ENCODE measurements at regions not wholly inside any gene's neighbourhood (a gene's known extent, or its start where the extent isn't known, plus 50 kb on each side); places are given as distances from the start of the nearest gene placed in this dataset.

- TF ChIP-seq, protein P1, sequence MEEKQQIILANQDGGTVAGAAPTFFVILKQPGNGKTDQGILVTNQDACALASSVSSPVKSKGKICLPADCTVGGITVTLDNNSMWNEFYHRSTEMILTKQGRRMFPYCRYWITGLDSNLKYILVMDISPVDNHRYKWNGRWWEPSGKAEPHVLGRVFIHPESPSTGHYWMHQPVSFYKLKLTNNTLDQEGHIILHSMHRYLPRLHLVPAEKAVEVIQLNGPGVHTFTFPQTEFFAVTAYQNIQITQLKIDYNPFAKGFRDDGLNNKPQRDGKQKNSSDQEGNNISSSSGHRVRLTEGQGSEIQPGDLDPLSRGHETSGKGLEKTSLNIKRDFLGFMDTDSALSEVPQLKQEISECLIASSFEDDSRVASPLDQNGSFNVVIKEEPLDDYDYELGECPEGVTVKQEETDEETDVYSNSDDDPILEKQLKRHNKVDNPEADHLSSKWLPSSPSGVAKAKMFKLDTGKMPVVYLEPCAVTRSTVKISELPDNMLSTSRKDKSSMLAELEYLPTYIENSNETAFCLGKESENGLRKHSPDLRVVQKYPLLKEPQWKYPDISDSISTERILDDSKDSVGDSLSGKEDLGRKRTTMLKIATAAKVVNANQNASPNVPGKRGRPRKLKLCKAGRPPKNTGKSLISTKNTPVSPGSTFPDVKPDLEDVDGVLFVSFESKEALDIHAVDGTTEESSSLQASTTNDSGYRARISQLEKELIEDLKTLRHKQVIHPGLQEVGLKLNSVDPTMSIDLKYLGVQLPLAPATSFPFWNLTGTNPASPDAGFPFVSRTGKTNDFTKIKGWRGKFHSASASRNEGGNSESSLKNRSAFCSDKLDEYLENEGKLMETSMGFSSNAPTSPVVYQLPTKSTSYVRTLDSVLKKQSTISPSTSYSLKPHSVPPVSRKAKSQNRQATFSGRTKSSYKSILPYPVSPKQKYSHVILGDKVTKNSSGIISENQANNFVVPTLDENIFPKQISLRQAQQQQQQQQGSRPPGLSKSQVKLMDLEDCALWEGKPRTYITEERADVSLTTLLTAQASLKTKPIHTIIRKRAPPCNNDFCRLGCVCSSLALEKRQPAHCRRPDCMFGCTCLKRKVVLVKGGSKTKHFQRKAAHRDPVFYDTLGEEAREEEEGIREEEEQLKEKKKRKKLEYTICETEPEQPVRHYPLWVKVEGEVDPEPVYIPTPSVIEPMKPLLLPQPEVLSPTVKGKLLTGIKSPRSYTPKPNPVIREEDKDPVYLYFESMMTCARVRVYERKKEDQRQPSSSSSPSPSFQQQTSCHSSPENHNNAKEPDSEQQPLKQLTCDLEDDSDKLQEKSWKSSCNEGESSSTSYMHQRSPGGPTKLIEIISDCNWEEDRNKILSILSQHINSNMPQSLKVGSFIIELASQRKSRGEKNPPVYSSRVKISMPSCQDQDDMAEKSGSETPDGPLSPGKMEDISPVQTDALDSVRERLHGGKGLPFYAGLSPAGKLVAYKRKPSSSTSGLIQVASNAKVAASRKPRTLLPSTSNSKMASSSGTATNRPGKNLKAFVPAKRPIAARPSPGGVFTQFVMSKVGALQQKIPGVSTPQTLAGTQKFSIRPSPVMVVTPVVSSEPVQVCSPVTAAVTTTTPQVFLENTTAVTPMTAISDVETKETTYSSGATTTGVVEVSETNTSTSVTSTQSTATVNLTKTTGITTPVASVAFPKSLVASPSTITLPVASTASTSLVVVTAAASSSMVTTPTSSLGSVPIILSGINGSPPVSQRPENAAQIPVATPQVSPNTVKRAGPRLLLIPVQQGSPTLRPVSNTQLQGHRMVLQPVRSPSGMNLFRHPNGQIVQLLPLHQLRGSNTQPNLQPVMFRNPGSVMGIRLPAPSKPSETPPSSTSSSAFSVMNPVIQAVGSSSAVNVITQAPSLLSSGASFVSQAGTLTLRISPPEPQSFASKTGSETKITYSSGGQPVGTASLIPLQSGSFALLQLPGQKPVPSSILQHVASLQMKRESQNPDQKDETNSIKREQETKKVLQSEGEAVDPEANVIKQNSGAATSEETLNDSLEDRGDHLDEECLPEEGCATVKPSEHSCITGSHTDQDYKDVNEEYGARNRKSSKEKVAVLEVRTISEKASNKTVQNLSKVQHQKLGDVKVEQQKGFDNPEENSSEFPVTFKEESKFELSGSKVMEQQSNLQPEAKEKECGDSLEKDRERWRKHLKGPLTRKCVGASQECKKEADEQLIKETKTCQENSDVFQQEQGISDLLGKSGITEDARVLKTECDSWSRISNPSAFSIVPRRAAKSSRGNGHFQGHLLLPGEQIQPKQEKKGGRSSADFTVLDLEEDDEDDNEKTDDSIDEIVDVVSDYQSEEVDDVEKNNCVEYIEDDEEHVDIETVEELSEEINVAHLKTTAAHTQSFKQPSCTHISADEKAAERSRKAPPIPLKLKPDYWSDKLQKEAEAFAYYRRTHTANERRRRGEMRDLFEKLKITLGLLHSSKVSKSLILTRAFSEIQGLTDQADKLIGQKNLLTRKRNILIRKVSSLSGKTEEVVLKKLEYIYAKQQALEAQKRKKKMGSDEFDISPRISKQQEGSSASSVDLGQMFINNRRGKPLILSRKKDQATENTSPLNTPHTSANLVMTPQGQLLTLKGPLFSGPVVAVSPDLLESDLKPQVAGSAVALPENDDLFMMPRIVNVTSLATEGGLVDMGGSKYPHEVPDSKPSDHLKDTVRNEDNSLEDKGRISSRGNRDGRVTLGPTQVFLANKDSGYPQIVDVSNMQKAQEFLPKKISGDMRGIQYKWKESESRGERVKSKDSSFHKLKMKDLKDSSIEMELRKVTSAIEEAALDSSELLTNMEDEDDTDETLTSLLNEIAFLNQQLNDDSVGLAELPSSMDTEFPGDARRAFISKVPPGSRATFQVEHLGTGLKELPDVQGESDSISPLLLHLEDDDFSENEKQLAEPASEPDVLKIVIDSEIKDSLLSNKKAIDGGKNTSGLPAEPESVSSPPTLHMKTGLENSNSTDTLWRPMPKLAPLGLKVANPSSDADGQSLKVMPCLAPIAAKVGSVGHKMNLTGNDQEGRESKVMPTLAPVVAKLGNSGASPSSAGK (IDR thresholded peaks at IDR 0.05): no peak
- TF ChIP-seq RFX1 (IDR thresholded peaks at IDR 0.05) (no peak), ZNF551 (CRISPR knock-in tag; IDR thresholded peaks at IDR 0.05) (no peak)
These were observed 279.3 kb upstream of the TARS1 start (continued) for GRCh38 chr5:33161421-33161820.
